Ishikawa (cell line): ENCODE measurements at regions not wholly inside any gene's neighbourhood (a gene's known extent, or its start where the extent isn't known, plus 50 kb on each side); places are given as distances from the start of the nearest gene placed in this dataset.

Experiments used
- CEBPB ChIP-seq: IDR thresholded peaks from 2 replicates; pipeline ENCODE4 v1.6.1; 2012
- CREB1 ChIP-seq: IDR thresholded peaks from 2 replicates; pipeline ENCODE4 v1.6.1; 2012; ENCODE audit warnings: low read depth
- EGR1 ChIP-seq: IDR thresholded peaks from 2 replicates; pipeline ENCODE4 v1.6.1; 2012
- EP300 ChIP-seq: IDR thresholded peaks from 2 replicates; pipeline ENCODE4 v1.6.1; 2012; ENCODE audit warnings: borderline replicate concordance
- FOXM1 ChIP-seq: IDR thresholded peaks from 2 replicates; pipeline ENCODE4 v1.6.1; 2012; ENCODE audit warnings: low read depth, borderline replicate concordance
- MAX ChIP-seq: IDR thresholded peaks from 2 replicates; pipeline ENCODE4 v1.6.1; 2012
- NFIC ChIP-seq: IDR thresholded peaks from 2 replicates; pipeline ENCODE4 v1.6.1; 2012
- RAD21 ChIP-seq: IDR thresholded peaks from 2 replicates; pipeline ENCODE4 v1.6.1; 2012; ENCODE audit warnings: low read depth
- REST ChIP-seq: IDR thresholded peaks from 2 replicates; pipeline ENCODE4 v1.6.1; 2012; ENCODE audit warnings: low read depth, mild to moderate bottlenecking
- TAF1 ChIP-seq: IDR thresholded peaks from 2 replicates; pipeline ENCODE4 v1.6.1; 2012; ENCODE audit warnings: low read depth, mild to moderate bottlenecking
- TCF12 ChIP-seq: IDR thresholded peaks from 2 replicates; pipeline ENCODE4 v1.6.1; 2012; ENCODE audit warnings: low read depth
- TEAD4 ChIP-seq: IDR thresholded peaks from 2 replicates; pipeline ENCODE4 v1.6.1; 2012
- USF1 ChIP-seq: IDR thresholded peaks from 2 replicates; pipeline ENCODE4 v1.6.1; 2012
- YY1 ChIP-seq: IDR thresholded peaks from 2 replicates; pipeline ENCODE4 v1.6.1; 2012; ENCODE audit warnings: low read depth
- ZBTB7A ChIP-seq: IDR thresholded peaks from 2 replicates; pipeline ENCODE4 v1.6.1; 2012; ENCODE audit warnings: low read depth

- no peak for TF ChIP-seq TAF1
- no peak for TF ChIP-seq TEAD4
- no peak for TF ChIP-seq USF1
- no peak for TF ChIP-seq RAD21
- no peak for TF ChIP-seq YY1
- TF ChIP-seq EGR1, result no peak
- TF ChIP-seq FOXM1, result no peak
- TF ChIP-seq NFIC, result no peak
- TF ChIP-seq CREB1, result no peak
- no peak for TF ChIP-seq CEBPB
- TF ChIP-seq TCF12, result no peak
- no peak for TF ChIP-seq EP300
- no peak for TF ChIP-seq ZBTB7A
- no peak for TF ChIP-seq MAX
- TF ChIP-seq REST, result no peak
Measured at GRCh38 chr2:129430911-129431310, 548.6 kb upstream of the RAB6C start.

- TF ChIP-seq REST (no peak), TAF1 (no peak), FOXM1 (no peak), EP300 (no peak), TEAD4 (no peak), USF1 (no peak), RAD21 (no peak), NFIC (no peak), TCF12 (no peak), EGR1 (no peak), CEBPB (no peak), CREB1 (no peak), ZBTB7A (no peak), MAX (no peak), YY1 (no peak)
Measured at GRCh38 chr2:129431881-129432280, 547.6 kb upstream of the RAB6C start.

- TF ChIP-seq CREB1, result no peak
- no peak for TF ChIP-seq RAD21
- no peak for TF ChIP-seq ZBTB7A
- TF ChIP-seq NFIC, result no peak
- no peak for TF ChIP-seq TCF12
- TF ChIP-seq USF1, result no peak
- TF ChIP-seq TAF1, result no peak
- no peak for TF ChIP-seq YY1
- TF ChIP-seq TEAD4, result no peak
- no peak for TF ChIP-seq MAX
- no peak for TF ChIP-seq REST
- TF ChIP-seq EP300, result no peak
- TF ChIP-seq FOXM1, result no peak
- TF ChIP-seq CEBPB, result no peak
- TF ChIP-seq EGR1, result no peak
Measured at GRCh38 chr2:129436809-129437208, 542.7 kb upstream of the RAB6C start.

- TF ChIP-seq MAX, result no peak
Measured at GRCh38 chr2:129437725-129438124, 541.7 kb upstream of the RAB6C start.
